GM12878 (cell line): ENCODE measurements at regions not wholly inside any gene's neighbourhood (a gene's known extent, or its start where the extent isn't known, plus 50 kb on each side); places are given as distances from the start of the nearest gene placed in this dataset.

ENCODE experiments used
- ATAC-seq: fragments of 200-7000 bp; cut with Tn5 transposase; 3 replicates; pipeline ENCODE4 v1.9.1; 2020; ENCODE audit warnings: mild to moderate bottlenecking, moderate library complexity
- BruUV-seq: library from RNA; stranded (reverse); fragments of 400-500 nt; replicated peaks from 2 replicates; lab custom pipeline; 2021; lab: Mats Ljungman, UMichigan
- CTCF ChIA-PET: fragments of 300-600 bp; sonication (Branson Sonifier 250); formaldehyde crosslinking; extraction: SDS; loops from one replicate; lab custom pipeline; 2021; ENCODE audit warnings: inconsistent platforms; lab: Yijun Ruan, JAX
- POLR2A ChIA-PET: fragments of 350-600 bp; formaldehyde crosslinking; extraction: SDS; loops from one replicate; lab custom pipeline; 2021; ENCODE audit warnings: inconsistent platforms; lab: Charles Lee
- RAD21 ChIA-PET: fragments of 300-600 bp; sonication (Branson Sonifier 250); formaldehyde crosslinking; loops from one replicate; lab custom pipeline; 2023; ENCODE audit warnings: antibody characterized with exemption; ENCODE audit not compliant: unreplicated experiment; lab: Charles Lee
- SMC1A ChIA-PET: fragments of 300-600 bp; sonication (Branson Sonifier 250); formaldehyde crosslinking; loops from one replicate; lab custom pipeline; 2023; ENCODE audit not compliant: unreplicated experiment, uncharacterized antibody; lab: Charles Lee
- DNase-seq: peaks from one replicate; pipeline ENCODE4 v3.0.0-alpha.2; 2011; ENCODE audit warnings: low read depth, low spot score
- FAIRE-seq: peaks from 3 replicates; lab custom pipeline; 2011; peaks lifted over from hg19 to GRCh38; lab: Jason Lieb, UNC
- H2AFZ ChIP-seq: 2 replicates; pipeline ENCODE4 v1.6.0; 2011; ENCODE audit warnings: low read depth, low read length, control low read depth; ENCODE audit not compliant: control insufficient read depth
- H3K27ac ChIP-seq: 2 replicates; pipeline ENCODE4 v1.5.1; 2011; ENCODE audit warnings: control low read depth; ENCODE audit not compliant: control insufficient read depth, insufficient read depth
- H3K27me3 ChIP-seq, 2 experiments: replicated peaks in 1 of 2; 2 replicates each; pipeline versions ENCODE4 v1.6.0 to v1.6.1; 2011; ENCODE audit warnings: low read length in 1 of 2; ENCODE audit not compliant: control insufficient read depth in 2 of 2, insufficient read depth in 2 of 2
- H3K36me3 ChIP-seq, 2 experiments: 2 replicates each; pipeline ENCODE4 v1.5.1; 2011; ENCODE audit warnings: low read length in 1 of 2; ENCODE audit not compliant: control insufficient read depth in 2 of 2, insufficient read depth in 2 of 2
- H3K4me1 ChIP-seq: 2 replicates; pipeline ENCODE4 v1.6.1; 2011; ENCODE audit warnings: mild to moderate bottlenecking, low read length, moderate library complexity, mixed read lengths; ENCODE audit not compliant: control insufficient read depth, insufficient read depth
- H3K4me2 ChIP-seq: 2 replicates; pipeline ENCODE4 v1.6.0; 2011; ENCODE audit warnings: control low read depth; ENCODE audit not compliant: control insufficient read depth, insufficient read depth
- H3K4me3 ChIP-seq: fragments of 200-600 bp; sonication (generic); 2 replicates; pipeline ENCODE4 v1.5.1; 2016
- H3K79me2 ChIP-seq: 2 replicates; pipeline ENCODE4 v1.6.0; 2011; ENCODE audit warnings: low read length; ENCODE audit not compliant: control insufficient read depth, insufficient read depth
- H3K9ac ChIP-seq: 2 replicates; pipeline ENCODE4 v1.8.0; 2011; ENCODE audit warnings: low read length, control low read depth, mixed read lengths; ENCODE audit not compliant: control insufficient read depth, insufficient read depth
- H3K9me3 ChIP-seq: replicated peaks from 3 replicates; pipeline ENCODE4 v1.5.1; 2011; ENCODE audit warnings: mild to moderate bottlenecking, low read length; ENCODE audit not compliant: control insufficient read depth, insufficient read depth
- H4K20me1 ChIP-seq: 2 replicates; pipeline ENCODE4 v1.6.0; 2011; ENCODE audit not compliant: control insufficient read depth, insufficient read depth
- BACH1 ChIP-seq: fragments of 450-650 bp; IDR thresholded peaks from 2 replicates; pipeline ENCODE4 v1.6.1; 2017; ENCODE audit warnings: mild to moderate bottlenecking, borderline replicate concordance
- BCL11A ChIP-seq: IDR thresholded peaks from 2 replicates; pipeline ENCODE4 v1.6.1; 2011; ENCODE audit warnings: low read depth, low read length
- CHD2 ChIP-seq: IDR thresholded peaks from 2 replicates; pipeline ENCODE4 v1.6.1; 2011; ENCODE audit warnings: low read depth, low read length, improper control_type of control experiment, borderline replicate concordance
- CREM ChIP-seq: IDR thresholded peaks from 2 replicates; pipeline ENCODE4 v1.6.1; 2014; ENCODE audit warnings: antibody characterized with exemption, low read depth
- FOS ChIP-seq: IDR thresholded peaks from 3 replicates; pipeline ENCODE4 v1.6.1; 2011; ENCODE audit warnings: borderline replicate concordance; ENCODE audit not compliant: insufficient read length; ENCODE audit errors: extremely low read depth
- MYC ChIP-seq: IDR thresholded peaks from 2 replicates; pipeline ENCODE4 v1.6.1; 2011; ENCODE audit warnings: mild to moderate bottlenecking, low read length, moderate library complexity, inconsistent platforms; ENCODE audit not compliant: insufficient read depth, insufficient replicate concordance, insufficient read length, severe bottlenecking
- POLR2AphosphoS2 ChIP-seq: IDR thresholded peaks from 2 replicates; pipeline ENCODE4 v1.6.1; 2011; ENCODE audit warnings: low read depth, mild to moderate bottlenecking, low read length, improper control_type of control experiment, moderate library complexity
- SPI1 ChIP-seq: IDR thresholded peaks from 2 replicates; pipeline ENCODE4 v1.6.1; 2011; ENCODE audit warnings: low read depth, mild to moderate bottlenecking, low read length, moderate library complexity, borderline replicate concordance; ENCODE audit not compliant: insufficient read depth
- STAT3 ChIP-seq: IDR thresholded peaks from 2 replicates; pipeline ENCODE4 v1.6.1; 2011; ENCODE audit warnings: low read depth, low read length, improper control_type of control experiment
- SUPT20H ChIP-seq: IDR thresholded peaks from 2 replicates; pipeline ENCODE4 v1.6.1; 2011; ENCODE audit warnings: low read depth, mild to moderate bottlenecking, low read length, moderate library complexity, borderline replicate concordance; ENCODE audit not compliant: control insufficient read depth
- TARDBP ChIP-seq: IDR thresholded peaks from 2 replicates; pipeline ENCODE4 v1.6.1; 2016; ENCODE audit warnings: borderline replicate concordance
- TCF7 ChIP-seq: IDR thresholded peaks from 2 replicates; pipeline ENCODE4 v1.6.1; 2014; ENCODE audit warnings: antibody characterized with exemption, borderline replicate concordance
- ZBED1 ChIP-seq: IDR thresholded peaks from 2 replicates; pipeline ENCODE4 v1.6.1; 2016; ENCODE audit warnings: borderline replicate concordance
- in situ Hi-C: fragments of 300-500 bp; cut with MboI; formaldehyde crosslinking; loops from 9 replicates; pipeline ENCODE4 v1.14.3; 2018; ENCODE audit warnings: mixed read lengths
- intact Hi-C: fragments of 100-400 bp; cut with micrococcal nuclease; formaldehyde crosslinking; loops from one replicate; pipeline ENCODE4 v1.14.2; 2022; ENCODE audit not compliant: unreplicated experiment
- TF ChIP-seq, protein P1 (sequence below): fragments of 450-650 bp; IDR thresholded peaks from 2 replicates; pipeline ENCODE4 v1.6.1; 2017; ENCODE audit warnings: mild to moderate bottlenecking, low read depth, inconsistent platforms; ENCODE audit not compliant: poor library complexity, severe bottlenecking
- TF ChIP-seq, protein P2 (sequence below): fragments of 450-650 bp; IDR thresholded peaks from 2 replicates; pipeline ENCODE4 v1.6.1; 2018; ENCODE audit warnings: mild to moderate bottlenecking, low read depth, moderate library complexity; ENCODE audit not compliant: partially characterized antibody
- TF ChIP-seq, protein P3 (sequence below): fragments of 450-650 bp; IDR thresholded peaks from 2 replicates; pipeline ENCODE4 v1.6.1; 2017; ENCODE audit warnings: low read depth, mild to moderate bottlenecking, moderate library complexity

DNA sequence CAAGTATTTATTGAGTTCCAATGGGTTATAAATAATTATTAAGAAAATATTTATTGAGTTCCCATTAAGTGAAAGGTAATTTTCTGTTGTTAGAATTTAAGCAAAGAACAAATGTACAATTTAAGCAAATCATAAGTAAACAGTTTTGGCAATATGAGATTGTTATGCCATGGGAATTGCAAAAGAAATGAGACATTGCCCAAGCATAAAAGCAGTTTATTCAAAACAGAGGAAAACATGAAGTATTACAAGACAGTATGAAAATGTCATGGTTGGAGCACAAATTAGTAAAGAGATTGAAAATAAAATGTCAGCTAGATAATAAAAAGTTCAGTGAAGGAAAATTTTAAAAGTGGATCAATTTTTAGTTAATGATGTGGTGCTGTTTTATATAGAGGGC, 706.1 kb upstream of the EPHA5 start:
- no peak overlapping the region for H3K27ac ChIP-seq
- intact Hi-C loops = no loop called here
- BruUV-seq = no TSS peak

DNA sequence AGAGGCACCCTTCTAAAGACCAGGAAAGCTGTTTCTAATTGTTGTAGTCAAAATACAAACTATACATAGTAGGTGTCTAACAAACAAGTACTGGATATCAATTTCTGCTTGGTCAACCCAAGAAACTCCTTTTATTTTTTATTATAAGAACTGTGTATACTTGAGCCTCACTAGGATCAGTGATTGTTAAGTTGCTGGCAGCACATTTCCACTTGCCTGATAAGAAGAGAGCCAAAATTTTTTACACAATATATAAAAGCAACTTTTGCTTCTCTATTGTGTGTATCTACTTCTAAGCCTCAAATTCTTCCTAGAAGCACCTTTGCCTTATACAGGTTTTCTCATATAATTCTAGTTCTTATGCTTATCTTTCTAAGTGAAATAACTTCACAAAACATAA, 703.0 kb upstream of the EPHA5 start:
- no TSS peak for BruUV-seq
- in situ Hi-C loops (no loop called here), intact Hi-C loops (no loop called here)
- no peaks in the 10 kb centered on the region for H3K9me3 ChIP-seq
- H3K27me3 ChIP-seq = no peaks in the 10 kb centered on the region
- no peaks in the 10 kb centered on the region for H3K4me1 ChIP-seq
- ATAC-seq (no peak), FAIRE-seq (no peak), DNase-seq (no peak)
- no peak overlapping the region for H3K4me3 ChIP-seq
- H3K27ac ChIP-seq = no peak overlapping the region
- POLR2A ChIA-PET = no interaction called here
- no peaks in the 10 kb centered on the region for H3K36me3 ChIP-seq
- SMC1A ChIA-PET = no interaction called here
- RAD21 ChIA-PET = no interaction called here
- no peak overlapping the region for H3K4me2 ChIP-seq
- no peaks in the 10 kb centered on the region for H3K79me2 ChIP-seq
- H3K9ac ChIP-seq = no peak overlapping the region
- CTCF ChIA-PET = no interaction called here
- H4K20me1 ChIP-seq = no peaks in the 10 kb centered on the region
- no peak overlapping the region for H2AFZ ChIP-seq
- TF ChIP-seq SUPT20H (no peak), CREM (no peak), ZBED1 (no peak), BCL11A (no peak), TCF7 (no peak), STAT3 (no peak)
- TF ChIP-seq, protein P1, sequence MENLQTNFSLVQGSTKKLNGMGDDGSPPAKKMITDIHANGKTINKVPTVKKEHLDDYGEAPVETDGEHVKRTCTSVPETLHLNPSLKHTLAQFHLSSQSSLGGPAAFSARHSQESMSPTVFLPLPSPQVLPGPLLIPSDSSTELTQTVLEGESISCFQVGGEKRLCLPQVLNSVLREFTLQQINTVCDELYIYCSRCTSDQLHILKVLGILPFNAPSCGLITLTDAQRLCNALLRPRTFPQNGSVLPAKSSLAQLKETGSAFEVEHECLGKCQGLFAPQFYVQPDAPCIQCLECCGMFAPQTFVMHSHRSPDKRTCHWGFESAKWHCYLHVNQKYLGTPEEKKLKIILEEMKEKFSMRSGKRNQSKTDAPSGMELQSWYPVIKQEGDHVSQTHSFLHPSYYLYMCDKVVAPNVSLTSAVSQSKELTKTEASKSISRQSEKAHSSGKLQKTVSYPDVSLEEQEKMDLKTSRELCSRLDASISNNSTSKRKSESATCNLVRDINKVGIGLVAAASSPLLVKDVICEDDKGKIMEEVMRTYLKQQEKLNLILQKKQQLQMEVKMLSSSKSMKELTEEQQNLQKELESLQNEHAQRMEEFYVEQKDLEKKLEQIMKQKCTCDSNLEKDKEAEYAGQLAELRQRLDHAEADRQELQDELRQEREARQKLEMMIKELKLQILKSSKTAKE = no peak
- TF ChIP-seq, protein P2, sequence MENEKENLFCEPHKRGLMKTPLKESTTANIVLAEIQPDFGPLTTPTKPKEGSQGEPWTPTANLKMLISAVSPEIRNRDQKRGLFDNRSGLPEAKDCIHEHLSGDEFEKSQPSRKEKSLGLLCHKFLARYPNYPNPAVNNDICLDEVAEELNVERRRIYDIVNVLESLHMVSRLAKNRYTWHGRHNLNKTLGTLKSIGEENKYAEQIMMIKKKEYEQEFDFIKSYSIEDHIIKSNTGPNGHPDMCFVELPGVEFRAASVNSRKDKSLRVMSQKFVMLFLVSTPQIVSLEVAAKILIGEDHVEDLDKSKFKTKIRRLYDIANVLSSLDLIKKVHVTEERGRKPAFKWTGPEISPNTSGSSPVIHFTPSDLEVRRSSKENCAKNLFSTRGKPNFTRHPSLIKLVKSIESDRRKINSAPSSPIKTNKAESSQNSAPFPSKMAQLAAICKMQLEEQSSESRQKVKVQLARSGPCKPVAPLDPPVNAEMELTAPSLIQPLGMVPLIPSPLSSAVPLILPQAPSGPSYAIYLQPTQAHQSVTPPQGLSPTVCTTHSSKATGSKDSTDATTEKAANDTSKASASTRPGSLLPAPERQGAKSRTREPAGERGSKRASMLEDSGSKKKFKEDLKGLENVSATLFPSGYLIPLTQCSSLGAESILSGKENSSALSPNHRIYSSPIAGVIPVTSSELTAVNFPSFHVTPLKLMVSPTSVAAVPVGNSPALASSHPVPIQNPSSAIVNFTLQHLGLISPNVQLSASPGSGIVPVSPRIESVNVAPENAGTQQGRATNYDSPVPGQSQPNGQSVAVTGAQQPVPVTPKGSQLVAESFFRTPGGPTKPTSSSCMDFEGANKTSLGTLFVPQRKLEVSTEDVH = no peak

More for the DNA sequence above, 706.1 kb upstream of the EPHA5 start:
- Histone ChIP-seq H3K36me3 (no peaks in the 10 kb centered on the region), H3K9me3 (no peaks in the 10 kb centered on the region), H3K9ac (no peak overlapping the region), H2AFZ (no peak overlapping the region), H3K27me3 (no peaks in the 10 kb centered on the region), H3K4me2 (no peak overlapping the region), H4K20me1 (no peaks in the 10 kb centered on the region), H3K79me2 (no peaks in the 10 kb centered on the region), H3K4me1 (no peaks in the 10 kb centered on the region), H3K4me3 (no peak overlapping the region)
- ATAC-seq (no peak), DNase-seq (no peak), FAIRE-seq (no peak)
- ChIA-PET CTCF (no interaction called here), SMC1A (no interaction called here), POLR2A (no interaction called here), RAD21 (no interaction called here)
- TF ChIP-seq, protein P3, sequence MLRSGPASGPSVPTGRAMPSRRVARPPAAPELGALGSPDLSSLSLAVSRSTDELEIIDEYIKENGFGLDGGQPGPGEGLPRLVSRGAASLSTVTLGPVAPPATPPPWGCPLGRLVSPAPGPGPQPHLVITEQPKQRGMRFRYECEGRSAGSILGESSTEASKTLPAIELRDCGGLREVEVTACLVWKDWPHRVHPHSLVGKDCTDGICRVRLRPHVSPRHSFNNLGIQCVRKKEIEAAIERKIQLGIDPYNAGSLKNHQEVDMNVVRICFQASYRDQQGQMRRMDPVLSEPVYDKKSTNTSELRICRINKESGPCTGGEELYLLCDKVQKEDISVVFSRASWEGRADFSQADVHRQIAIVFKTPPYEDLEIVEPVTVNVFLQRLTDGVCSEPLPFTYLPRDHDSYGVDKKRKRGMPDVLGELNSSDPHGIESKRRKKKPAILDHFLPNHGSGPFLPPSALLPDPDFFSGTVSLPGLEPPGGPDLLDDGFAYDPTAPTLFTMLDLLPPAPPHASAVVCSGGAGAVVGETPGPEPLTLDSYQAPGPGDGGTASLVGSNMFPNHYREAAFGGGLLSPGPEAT = no peak
- no peak for TF ChIP-seq SPI1
- TF ChIP-seq FOS = no peak
- TF ChIP-seq MYC = no peak
- TF ChIP-seq CREM = no peak
- no peak for TF ChIP-seq TARDBP
- no peak for TF ChIP-seq POLR2AphosphoS2
- no peak for TF ChIP-seq BACH1
- TF ChIP-seq CHD2 = no peak
- in situ Hi-C loops = no loop called here
